Liver (tissue), 8 donors: ENCODE measurements at regions not wholly inside any gene's neighbourhood (a gene's known extent, or its start where the extent isn't known, plus 50 kb on each side); places are given as distances from the start of the nearest gene placed in this dataset.

ENCODE experiments used
- DNase-seq: peaks from one replicate; pipeline ENCODE4 v3.0.0-alpha.2; 2017; ENCODE audit warnings: low spot score
- H3K27ac ChIP-seq, 2 donors: one replicate each; pipeline ENCODE4 v1.7.0; 2013; ENCODE audit warnings: inconsistent platforms in 2 of 2, low read length in 2 of 2, control low read depth in 1 of 2, low read depth in 1 of 2, mild to moderate bottlenecking in 1 of 2
- H3K27me3 ChIP-seq, 4 donors: one replicate each; pipeline versions ENCODE4 v1.6.1 to v1.7.0; 2013; ENCODE audit warnings: low read length in 3 of 4, inconsistent platforms in 1 of 4, mild to moderate bottlenecking in 1 of 4, moderate library complexity in 1 of 4; ENCODE audit not compliant: control insufficient read depth in 4 of 4, insufficient read depth in 4 of 4
- H3K36me3 ChIP-seq, 4 donors: one replicate each; pipeline versions ENCODE4 v1.6.1 to v1.7.0; 2013; ENCODE audit warnings: low read length in 3 of 4, mild to moderate bottlenecking in 3 of 4, low read depth in 1 of 4, moderate library complexity in 1 of 4; ENCODE audit not compliant: control insufficient read depth in 4 of 4, insufficient read depth in 3 of 4
- H3K4me1 ChIP-seq, 4 donors: one replicate each; pipeline versions ENCODE4 v1.6.1 to v1.7.0; 2013; ENCODE audit warnings: low read length in 3 of 4, mild to moderate bottlenecking in 3 of 4, moderate library complexity in 1 of 4; ENCODE audit not compliant: control insufficient read depth in 4 of 4, insufficient read depth in 4 of 4
- H3K4me3 ChIP-seq, 3 donors: one replicate each; pipeline versions ENCODE4 v1.6.1 to v1.7.0; 2013; ENCODE audit warnings: low read length in 3 of 3, control low read depth in 1 of 3, low read depth in 1 of 3, mild to moderate bottlenecking in 1 of 3
- H3K9ac ChIP-seq, 2 donors: one replicate each; pipeline ENCODE4 v1.7.0; 2013; ENCODE audit warnings: low read length in 2 of 2, mild to moderate bottlenecking in 2 of 2, moderate library complexity in 2 of 2, control low read depth in 1 of 2, low read depth in 1 of 2
- H3K9me3 ChIP-seq, 4 donors: one replicate each; pipeline versions ENCODE4 v1.6.1 to v1.7.0; 2013; ENCODE audit warnings: low read length in 3 of 4; ENCODE audit not compliant: control insufficient read depth in 4 of 4
- ATF3 ChIP-seq: IDR thresholded peaks from 2 replicates; pipeline ENCODE4 v1.6.1; 2016; ENCODE audit warnings: antibody characterized with exemption
- CTCF ChIP-seq: fragments of 150-350 bp; IDR thresholded peaks from 2 replicates; pipeline ENCODE4 v1.5.1; 2017; ENCODE audit warnings: improper control_type of control experiment, low read depth, low read length; ENCODE audit not compliant: missing input control
- EGR1 ChIP-seq, 2 donors: IDR thresholded peaks; 2 replicates each; pipeline ENCODE4 v1.6.1; 2016 to 2018; ENCODE audit warnings: antibody characterized with exemption in 2 of 2, low read depth in 2 of 2
- FOXA2 ChIP-seq: IDR thresholded peaks from 2 replicates; pipeline ENCODE4 v1.6.1; 2016; ENCODE audit warnings: antibody characterized with exemption
- HNF4A ChIP-seq, 2 donors: conservative IDR thresholded peaks; 2 replicates each; pipeline ENCODE4 v1.6.1; 2016; ENCODE audit warnings: antibody characterized with exemption in 2 of 2, mild to moderate bottlenecking in 2 of 2
- HNF4G ChIP-seq: IDR thresholded peaks from 2 replicates; pipeline ENCODE4 v1.6.1; 2016; ENCODE audit warnings: antibody characterized with exemption
- JUND ChIP-seq, 2 donors: IDR thresholded peaks; 2 replicates each; pipeline ENCODE4 v1.6.1; 2016; ENCODE audit warnings: antibody characterized with exemption in 2 of 2
- NR2F2 ChIP-seq: IDR thresholded peaks from 2 replicates; pipeline ENCODE4 v1.6.1; 2016; ENCODE audit warnings: antibody characterized with exemption
- RXRA ChIP-seq, 2 donors: IDR thresholded peaks; 2 replicates each; pipeline ENCODE4 v1.6.1; 2017 to 2018; ENCODE audit warnings: antibody characterized with exemption in 2 of 2, mild to moderate bottlenecking in 1 of 2
- WGBS: extraction: QIAGEN DNeasy Blood & Tissue Kit; methylation state at CpG from one replicate; pipeline ENCODE4 v1.1.7; 2013; 5-methylcytosine and 5-hydroxymethylcytosine counted together
- TF ChIP-seq, protein P1 (sequence below): IDR thresholded peaks from 2 replicates; pipeline ENCODE4 v1.6.1; 2016; ENCODE audit warnings: antibody characterized with exemption, mild to moderate bottlenecking
- TF ChIP-seq, protein P2 (sequence below): IDR thresholded peaks from 2 replicates; pipeline ENCODE4 v1.6.1; 2016; ENCODE audit warnings: antibody characterized with exemption
- TF ChIP-seq, protein P3 (sequence below): IDR thresholded peaks from 2 replicates; pipeline ENCODE4 v1.6.1; 2016; ENCODE audit warnings: antibody characterized with exemption
- donor health status: healthy.
- donor health status: healthy.
- donor health status: healthy.
- donor health status: healthy.
- donor health status: healthy.

DNA sequence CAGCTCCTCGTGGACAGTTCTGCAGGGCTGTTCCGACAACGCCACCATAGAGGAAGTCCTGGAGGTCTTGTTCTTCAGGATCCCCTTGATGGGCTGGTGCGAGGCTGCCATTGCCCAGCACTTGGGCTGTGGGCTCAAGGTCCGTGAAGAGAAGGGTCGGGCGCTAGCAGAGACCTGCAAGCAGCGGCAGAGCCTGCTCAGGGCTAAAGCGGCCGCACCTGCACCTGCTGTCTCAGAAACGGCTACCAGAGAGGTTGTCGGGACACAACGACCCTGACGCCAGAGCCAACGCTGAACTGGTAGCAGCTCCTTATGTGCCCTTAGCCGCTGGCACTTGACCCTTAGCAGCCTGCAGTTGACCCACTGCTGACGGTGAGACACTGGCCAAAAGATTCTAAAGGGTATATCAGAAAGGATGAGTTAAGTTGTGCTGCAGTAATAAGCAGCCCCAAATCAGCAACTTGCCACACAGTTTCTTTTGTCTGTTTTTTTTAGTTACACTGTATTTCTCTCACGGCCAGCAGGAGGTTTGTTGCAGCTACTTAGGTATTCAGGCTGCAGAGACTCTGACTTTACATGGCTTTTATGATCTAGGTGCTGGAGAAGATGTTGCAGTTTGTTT lies 55.5 kb upstream of the ST6GAL2 start:
- H3K4me1 ChIP-seq, result no peaks in the 10 kb centered on the region
- H3K27ac ChIP-seq, result no peak overlapping the region
- H3K36me3 ChIP-seq, result no peaks in the 10 kb centered on the region
- H3K27me3 ChIP-seq, result no peaks in the 10 kb centered on the region
- TF ChIP-seq, protein P1, sequence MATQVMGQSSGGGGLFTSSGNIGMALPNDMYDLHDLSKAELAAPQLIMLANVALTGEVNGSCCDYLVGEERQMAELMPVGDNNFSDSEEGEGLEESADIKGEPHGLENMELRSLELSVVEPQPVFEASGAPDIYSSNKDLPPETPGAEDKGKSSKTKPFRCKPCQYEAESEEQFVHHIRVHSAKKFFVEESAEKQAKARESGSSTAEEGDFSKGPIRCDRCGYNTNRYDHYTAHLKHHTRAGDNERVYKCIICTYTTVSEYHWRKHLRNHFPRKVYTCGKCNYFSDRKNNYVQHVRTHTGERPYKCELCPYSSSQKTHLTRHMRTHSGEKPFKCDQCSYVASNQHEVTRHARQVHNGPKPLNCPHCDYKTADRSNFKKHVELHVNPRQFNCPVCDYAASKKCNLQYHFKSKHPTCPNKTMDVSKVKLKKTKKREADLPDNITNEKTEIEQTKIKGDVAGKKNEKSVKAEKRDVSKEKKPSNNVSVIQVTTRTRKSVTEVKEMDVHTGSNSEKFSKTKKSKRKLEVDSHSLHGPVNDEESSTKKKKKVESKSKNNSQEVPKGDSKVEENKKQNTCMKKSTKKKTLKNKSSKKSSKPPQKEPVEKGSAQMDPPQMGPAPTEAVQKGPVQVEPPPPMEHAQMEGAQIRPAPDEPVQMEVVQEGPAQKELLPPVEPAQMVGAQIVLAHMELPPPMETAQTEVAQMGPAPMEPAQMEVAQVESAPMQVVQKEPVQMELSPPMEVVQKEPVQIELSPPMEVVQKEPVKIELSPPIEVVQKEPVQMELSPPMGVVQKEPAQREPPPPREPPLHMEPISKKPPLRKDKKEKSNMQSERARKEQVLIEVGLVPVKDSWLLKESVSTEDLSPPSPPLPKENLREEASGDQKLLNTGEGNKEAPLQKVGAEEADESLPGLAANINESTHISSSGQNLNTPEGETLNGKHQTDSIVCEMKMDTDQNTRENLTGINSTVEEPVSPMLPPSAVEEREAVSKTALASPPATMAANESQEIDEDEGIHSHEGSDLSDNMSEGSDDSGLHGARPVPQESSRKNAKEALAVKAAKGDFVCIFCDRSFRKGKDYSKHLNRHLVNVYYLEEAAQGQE, result no peak
- no peak for TF ChIP-seq RXRA (IDR thresholded peaks at IDR 0.05)
- no peak for TF ChIP-seq JUND (IDR thresholded peaks at IDR 0.05)
- no peak for TF ChIP-seq EGR1 (IDR thresholded peaks at IDR 0.05; ENCODE audit: low read depth in 2 of 2)
- TF ChIP-seq, protein P2, sequence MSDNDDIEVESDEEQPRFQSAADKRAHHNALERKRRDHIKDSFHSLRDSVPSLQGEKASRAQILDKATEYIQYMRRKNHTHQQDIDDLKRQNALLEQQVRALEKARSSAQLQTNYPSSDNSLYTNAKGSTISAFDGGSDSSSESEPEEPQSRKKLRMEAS, result no peak
- WGBS, result 81% methylated on average over 18 of the region's 18 CpGs
- no peaks in the 10 kb centered on the region for H3K9me3 ChIP-seq
- DNase-seq, result no peak
- H3K4me3 ChIP-seq, result no peak overlapping the region
- no peak overlapping the region for H3K9ac ChIP-seq

DNA sequence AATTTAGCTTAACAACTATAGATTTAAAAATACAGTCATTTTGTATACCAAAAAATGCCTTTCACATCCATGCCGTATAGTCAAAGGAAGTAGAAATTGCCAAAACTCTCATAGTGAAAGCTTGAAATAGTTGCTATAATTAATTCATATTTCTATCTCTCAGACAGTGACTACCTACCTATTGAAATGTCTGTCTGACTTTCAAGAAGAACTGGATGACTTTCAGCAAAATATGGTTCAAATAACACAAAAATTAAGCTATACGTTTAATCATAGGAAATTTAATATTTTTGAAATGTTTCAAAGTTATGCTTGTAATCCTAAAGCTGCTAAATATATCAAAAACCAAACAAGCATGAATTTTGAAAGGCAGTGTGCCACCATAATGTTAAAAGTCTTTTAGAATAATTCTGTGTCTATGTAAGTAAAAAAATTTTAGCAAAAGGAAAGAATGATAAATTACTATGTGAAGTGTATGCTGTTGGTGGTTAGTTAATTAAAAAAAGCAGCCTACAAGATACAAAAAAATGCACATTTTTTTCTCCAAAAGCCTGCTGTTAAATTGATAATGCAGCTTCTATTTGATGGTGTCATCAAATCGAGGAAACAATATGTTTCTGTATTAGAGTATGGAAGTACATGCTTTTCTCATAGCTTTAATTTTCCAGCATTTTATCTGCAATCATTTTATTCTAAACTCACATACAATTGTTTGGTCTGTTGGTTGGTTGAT lies 57.7 kb upstream of the ST6GAL2 start:
- 33% methylated on average over 3 of the region's 3 CpGs for WGBS
- TF ChIP-seq, protein P3, sequence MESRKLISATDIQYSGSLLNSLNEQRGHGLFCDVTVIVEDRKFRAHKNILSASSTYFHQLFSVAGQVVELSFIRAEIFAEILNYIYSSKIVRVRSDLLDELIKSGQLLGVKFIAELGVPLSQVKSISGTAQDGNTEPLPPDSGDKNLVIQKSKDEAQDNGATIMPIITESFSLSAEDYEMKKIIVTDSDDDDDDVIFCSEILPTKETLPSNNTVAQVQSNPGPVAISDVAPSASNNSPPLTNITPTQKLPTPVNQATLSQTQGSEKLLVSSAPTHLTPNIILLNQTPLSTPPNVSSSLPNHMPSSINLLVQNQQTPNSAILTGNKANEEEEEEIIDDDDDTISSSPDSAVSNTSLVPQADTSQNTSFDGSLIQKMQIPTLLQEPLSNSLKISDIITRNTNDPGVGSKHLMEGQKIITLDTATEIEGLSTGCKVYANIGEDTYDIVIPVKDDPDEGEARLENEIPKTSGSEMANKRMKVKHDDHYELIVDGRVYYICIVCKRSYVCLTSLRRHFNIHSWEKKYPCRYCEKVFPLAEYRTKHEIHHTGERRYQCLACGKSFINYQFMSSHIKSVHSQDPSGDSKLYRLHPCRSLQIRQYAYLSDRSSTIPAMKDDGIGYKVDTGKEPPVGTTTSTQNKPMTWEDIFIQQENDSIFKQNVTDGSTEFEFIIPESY, result no peak
- TF ChIP-seq, protein P1, result no peak
- TF ChIP-seq CTCF (no peak), NR2F2 (no peak), ATF3 (no peak), HNF4A (conservative IDR thresholded peaks at IDR 0.05) (no peak), FOXA2 (no peak), HNF4G (no peak)
- TF ChIP-seq, protein P2, result no peak

More for the DNA sequence above, 57.7 kb upstream of the ST6GAL2 start:
- no peak for DNase-seq
- no peaks in the 10 kb centered on the region for H3K9me3 ChIP-seq
- H3K9ac ChIP-seq, result no peak overlapping the region
- H3K27me3 ChIP-seq, result no peaks in the 10 kb centered on the region
- no peak overlapping the region for H3K27ac ChIP-seq
- H3K4me3 ChIP-seq, result no peak overlapping the region
- H3K4me1 ChIP-seq, result no peaks in the 10 kb centered on the region
- H3K36me3 ChIP-seq, result no peaks in the 10 kb centered on the region
